ENCODE measurements at regions not wholly inside any gene's neighbourhood (a gene's known extent, or its start where the extent isn't known, plus 50 kb on each side); places are given as distances from the start of the nearest gene placed in this dataset.

- H3K9ac ChIP-seq (ENCODE audit: low read depth in 1 of 2, low read length in 2 of 2): no peak overlapping the region
- 74% methylated on average over 2 of the region's 2 CpGs for WGBS
- DNase-seq (ENCODE audit: low spot score): no peak
- no peak overlapping the region for H3K4me3 ChIP-seq (ENCODE audit: low read depth in 1 of 3, low read length in 3 of 3)
- H3K4me1 ChIP-seq (ENCODE audit: control insufficient read depth in 4 of 4, insufficient read depth in 4 of 4, low read length in 3 of 4): no peaks in the 10 kb centered on the region
- TF ChIP-seq NR2F2 (IDR thresholded peaks at IDR 0.05) (no peak), RAD21 (IDR thresholded peaks at IDR 0.05) (no peak), MAX (IDR thresholded peaks at IDR 0.05) (no peak), HNF4A (conservative IDR thresholded peaks at IDR 0.05) (no peak)
- no peak overlapping the region for H3K27ac ChIP-seq (ENCODE audit: low read depth in 1 of 2, low read length in 2 of 2)
- H3K36me3 ChIP-seq (ENCODE audit: control insufficient read depth in 4 of 4, insufficient read depth in 3 of 4, low read depth in 1 of 4, low read length in 3 of 4): no peaks in the 10 kb centered on the region
- H3K9me3 ChIP-seq (ENCODE audit: control insufficient read depth in 4 of 4, low read length in 3 of 4): no peaks in the 10 kb centered on the region
- H3K27me3 ChIP-seq (ENCODE audit: control insufficient read depth in 4 of 4, insufficient read depth in 4 of 4, low read length in 3 of 4): no peaks in the 10 kb centered on the region
Observed at GRCh38 chr22:44650806-44651205, 51.2 kb upstream of the PRR5 start.

GRCh38 chr22:44648821-44649565 lies 53.0 kb upstream of the PRR5 start:
- H3K4me1 ChIP-seq (ENCODE audit: control insufficient read depth in 4 of 4, insufficient read depth in 4 of 4, low read length in 3 of 4): no peaks in the 10 kb centered on the region

More at GRCh38 chr22:44648821-44649565, 53.0 kb upstream of the PRR5 start:
- Histone ChIP-seq H3K9me3 (ENCODE audit: control insufficient read depth in 4 of 4, low read length in 3 of 4) (peaks cover 0 to 4% (median 0%) of the 10 kb centered on the region in 4 donors), H3K9ac (ENCODE audit: low read depth in 1 of 2, low read length in 2 of 2) (peak overlapping the region in 1 of 2 donors; percentile 54), H3K36me3 (ENCODE audit: control insufficient read depth in 4 of 4, insufficient read depth in 3 of 4, low read depth in 1 of 4, low read length in 3 of 4) (no peaks in the 10 kb centered on the region), H3K4me3 (ENCODE audit: low read depth in 1 of 3, low read length in 3 of 3) (no peak overlapping the region), H3K27me3 (ENCODE audit: control insufficient read depth in 4 of 4, insufficient read depth in 4 of 4, low read length in 3 of 4) (no peaks in the 10 kb centered on the region), H3K27ac (ENCODE audit: low read depth in 1 of 2, low read length in 2 of 2) (peak overlapping the region; percentile 67 to 69)
- 70% methylated on average over 20 of the region's 20 CpGs for WGBS
- no peak for DNase-seq (ENCODE audit: low spot score)
- TF ChIP-seq FOXA2 (IDR thresholded peaks at IDR 0.05) (no peak), MAX (IDR thresholded peaks at IDR 0.05) (no peak), ATF3 (IDR thresholded peaks at IDR 0.05) (no peak), NR2F2 (IDR thresholded peaks at IDR 0.05) (peak; percentile 13), JUND (IDR thresholded peaks at IDR 0.05) (no peak), YY1 (IDR thresholded peaks at IDR 0.05) (no peak), SP1 (IDR thresholded peaks at IDR 0.05) (peak; percentile 10), RXRA (IDR thresholded peaks at IDR 0.05) (peak in 1 of 2 donors; percentile 33), REST (IDR thresholded peaks at IDR 0.05) (no peak), CTCF (IDR thresholded peaks at IDR 0.05; ENCODE audit: low read depth, low read length, missing input control) (no peak)

All from liver (tissue), 8 donors.